Karpas-422 (cell line): ENCODE measurements at regions not wholly inside any gene's neighbourhood (a gene's known extent, or its start where the extent isn't known, plus 50 kb on each side); places are given as distances from the start of the nearest gene placed in this dataset.

ENCODE experiments used
- DNase-seq: peaks from one replicate; pipeline ENCODE4 v3.0.0-alpha.2; 2015
- H2AFZ ChIP-seq: fragments of 200-600 bp; sonication (generic); 2 replicates; pipeline ENCODE4 v1.6.1; 2014; ENCODE audit warnings: antibody characterized with exemption, low read length, mixed read lengths
- H3K27ac ChIP-seq: fragments of 200-600 bp; sonication (generic); 2 replicates; pipeline ENCODE4 v1.5.1; 2014; ENCODE audit warnings: mild to moderate bottlenecking, low read length, moderate library complexity
- H3K27me3 ChIP-seq: fragments of 200-600 bp; sonication (generic); 2 replicates; pipeline ENCODE4 v1.6.1; 2014; ENCODE audit warnings: low read length, mixed read lengths
- H3K36me3 ChIP-seq: fragments of 200-600 bp; sonication (generic); 2 replicates; pipeline ENCODE4 v1.6.1; 2014; ENCODE audit warnings: low read length, mixed read lengths; ENCODE audit not compliant: insufficient read depth
- H3K4me1 ChIP-seq: fragments of 200-600 bp; sonication (generic); 2 replicates; pipeline ENCODE4 v1.6.1; 2014; ENCODE audit warnings: mild to moderate bottlenecking, low read length, mixed read lengths
- H3K4me2 ChIP-seq: fragments of 200-600 bp; sonication (generic); 2 replicates; pipeline ENCODE4 v1.6.1; 2014; ENCODE audit warnings: low read length, low read depth, mild to moderate bottlenecking; ENCODE audit not compliant: poor library complexity, severe bottlenecking
- H3K4me3 ChIP-seq: fragments of 200-600 bp; sonication (generic); 2 replicates; pipeline ENCODE4 v1.5.1; 2014; ENCODE audit warnings: mild to moderate bottlenecking, antibody characterized with exemption, low read length, mixed read lengths
- H3K79me2 ChIP-seq: fragments of 200-600 bp; sonication (generic); 2 replicates; pipeline ENCODE4 v1.6.1; 2014; ENCODE audit warnings: mild to moderate bottlenecking, low read length, mixed read lengths
- H3K9ac ChIP-seq: fragments of 200-600 bp; sonication (generic); 2 replicates; pipeline ENCODE4 v1.6.0; 2014; ENCODE audit warnings: low read length
- H3K9me2 ChIP-seq: fragments of 200-600 bp; sonication (generic), shearing (Covaris generic); replicated peaks from 2 replicates; pipeline ENCODE4 v1.6.0; 2014; ENCODE audit warnings: mild to moderate bottlenecking, low read length, moderate library complexity; ENCODE audit not compliant: insufficient read depth
- H3K9me3 ChIP-seq: fragments of 300-700, 200-600 bp; sonication (generic); 2 replicates; pipeline ENCODE4 v1.6.1; 2014; ENCODE audit warnings: low read length, mixed read lengths
- H4K20me1 ChIP-seq: fragments of 200-600 bp; sonication (generic); 2 replicates; pipeline ENCODE4 v1.6.1; 2014; ENCODE audit warnings: mild to moderate bottlenecking, antibody characterized with exemption, low read length, low read depth; ENCODE audit not compliant: insufficient read depth

DNA sequence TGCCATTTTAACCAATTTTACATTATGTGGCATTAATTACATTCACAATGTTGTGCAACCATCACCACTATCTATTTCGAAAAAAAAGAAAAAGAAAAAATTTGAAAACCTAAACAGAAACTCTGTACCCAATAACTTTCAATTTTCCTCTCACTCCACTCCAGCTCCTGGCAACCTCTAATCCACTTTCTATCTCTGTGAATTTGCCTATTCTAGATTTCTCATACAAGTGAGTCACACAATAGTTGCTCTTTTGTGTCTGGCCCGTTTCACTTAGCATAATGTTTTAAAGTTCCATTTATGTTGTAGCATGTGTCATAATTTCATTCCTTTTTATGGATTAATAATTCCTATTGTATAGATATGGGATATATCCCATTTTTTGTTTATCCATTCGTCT lies 53.3 kb upstream of the TBC1D5 start:
- no peaks in the 10 kb centered on the region; the same call in 1 of the 2 replicates for H3K4me1 ChIP-seq
- no peaks in the 10 kb centered on the region for H3K9me3 ChIP-seq
- no peaks in the 10 kb centered on the region for H3K9me2 ChIP-seq
- H3K79me2 ChIP-seq = no peaks in the 10 kb centered on the region
- no peak for DNase-seq
- no peak overlapping the region for H3K9ac ChIP-seq
- no peaks in the 10 kb centered on the region for H3K36me3 ChIP-seq
- H3K27me3 ChIP-seq = no peaks in the 10 kb centered on the region
- H3K27ac ChIP-seq = no peak overlapping the region
- no peaks in the 10 kb centered on the region for H4K20me1 ChIP-seq
- H3K4me2 ChIP-seq = no peak overlapping the region
- no peak overlapping the region for H3K4me3 ChIP-seq
- H2AFZ ChIP-seq = no peak overlapping the region

DNA sequence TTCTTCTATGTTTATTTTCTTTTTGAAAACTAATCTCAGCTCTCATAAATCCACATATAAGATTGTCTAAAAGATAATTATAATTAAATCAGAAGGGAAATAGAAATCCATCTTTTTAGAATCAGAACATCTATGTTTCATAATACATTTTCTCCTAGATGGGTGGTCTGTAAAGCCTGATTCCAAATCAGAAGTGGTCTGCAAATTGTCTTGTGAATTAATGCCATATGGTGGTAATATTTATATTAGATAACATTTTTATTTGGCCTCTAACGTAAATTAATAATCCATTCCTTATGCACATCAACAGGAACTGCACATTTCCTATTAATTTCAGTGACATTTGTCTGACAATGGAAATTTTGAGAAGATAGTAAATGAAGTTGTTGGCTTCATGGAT lies 52.8 kb upstream of the TBC1D5 start:
- no peak overlapping the region for H2AFZ ChIP-seq
- H3K79me2 ChIP-seq = no peaks in the 10 kb centered on the region
- no peaks in the 10 kb centered on the region for H3K27me3 ChIP-seq
- H3K27ac ChIP-seq = no peak overlapping the region
- H3K4me1 ChIP-seq = no peaks in the 10 kb centered on the region; the same call in 1 of the 2 replicates
- H4K20me1 ChIP-seq = no peaks in the 10 kb centered on the region
- no peak overlapping the region for H3K4me2 ChIP-seq
- H3K9me3 ChIP-seq = no peaks in the 10 kb centered on the region
- DNase-seq = no peak
- no peak overlapping the region for H3K9ac ChIP-seq
- H3K36me3 ChIP-seq = no peaks in the 10 kb centered on the region
- no peak overlapping the region for H3K4me3 ChIP-seq
- no peaks in the 10 kb centered on the region for H3K9me2 ChIP-seq

DNA sequence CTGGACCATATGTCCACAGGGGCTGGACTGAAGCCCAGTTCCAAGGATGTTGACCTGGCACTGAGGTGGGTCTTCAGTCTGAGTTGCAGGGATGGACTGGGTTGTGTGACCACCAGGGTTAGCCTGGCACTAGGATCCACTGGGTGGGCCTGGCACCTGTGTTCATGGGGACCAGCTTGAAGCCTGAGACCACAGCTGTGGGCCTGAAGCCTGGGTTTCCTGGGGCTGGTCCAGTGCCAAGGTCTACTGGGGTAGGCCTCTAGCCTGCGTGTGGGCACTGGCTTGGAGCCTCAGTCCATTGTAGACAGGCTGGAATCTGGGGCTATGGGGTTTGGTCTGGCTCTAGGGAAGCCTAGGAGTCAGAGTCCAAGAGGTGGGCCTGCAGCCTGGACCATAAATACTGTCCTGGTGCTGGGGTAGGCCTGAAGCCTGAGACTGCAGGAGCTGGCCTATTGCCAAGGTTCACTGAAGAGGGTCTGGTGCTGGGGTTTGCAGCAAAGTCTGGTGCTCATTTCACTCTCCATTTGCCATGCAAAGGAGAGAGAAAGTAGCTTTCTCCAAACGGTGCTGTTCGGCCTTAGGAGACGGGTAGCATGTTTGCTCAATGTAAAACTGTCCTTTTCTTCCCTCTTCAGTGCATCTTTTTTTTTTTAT lies 51.2 kb upstream of the TBC1D5 start:
- H3K27me3 ChIP-seq = no peaks in the 10 kb centered on the region
- H3K9ac ChIP-seq = no peak overlapping the region
- DNase-seq = no peak
- H3K9me2 ChIP-seq = no peaks in the 10 kb centered on the region
- no peak overlapping the region for H3K4me3 ChIP-seq
- H2AFZ ChIP-seq = no peak overlapping the region
- no peak overlapping the region for H3K27ac ChIP-seq
- H3K9me3 ChIP-seq = no peaks in the 10 kb centered on the region
- H3K4me1 ChIP-seq = no peaks in the 10 kb centered on the region; the same call in 1 of the 2 replicates
- H3K36me3 ChIP-seq = no peaks in the 10 kb centered on the region
- no peak overlapping the region for H3K4me2 ChIP-seq
- no peaks in the 10 kb centered on the region for H4K20me1 ChIP-seq
- no peaks in the 10 kb centered on the region for H3K79me2 ChIP-seq
